ENCODE measurements at regions not wholly inside any gene's neighbourhood (a gene's known extent, or its start where the extent isn't known, plus 50 kb on each side); places are given as distances from the start of the nearest gene placed in this dataset.

DNA sequence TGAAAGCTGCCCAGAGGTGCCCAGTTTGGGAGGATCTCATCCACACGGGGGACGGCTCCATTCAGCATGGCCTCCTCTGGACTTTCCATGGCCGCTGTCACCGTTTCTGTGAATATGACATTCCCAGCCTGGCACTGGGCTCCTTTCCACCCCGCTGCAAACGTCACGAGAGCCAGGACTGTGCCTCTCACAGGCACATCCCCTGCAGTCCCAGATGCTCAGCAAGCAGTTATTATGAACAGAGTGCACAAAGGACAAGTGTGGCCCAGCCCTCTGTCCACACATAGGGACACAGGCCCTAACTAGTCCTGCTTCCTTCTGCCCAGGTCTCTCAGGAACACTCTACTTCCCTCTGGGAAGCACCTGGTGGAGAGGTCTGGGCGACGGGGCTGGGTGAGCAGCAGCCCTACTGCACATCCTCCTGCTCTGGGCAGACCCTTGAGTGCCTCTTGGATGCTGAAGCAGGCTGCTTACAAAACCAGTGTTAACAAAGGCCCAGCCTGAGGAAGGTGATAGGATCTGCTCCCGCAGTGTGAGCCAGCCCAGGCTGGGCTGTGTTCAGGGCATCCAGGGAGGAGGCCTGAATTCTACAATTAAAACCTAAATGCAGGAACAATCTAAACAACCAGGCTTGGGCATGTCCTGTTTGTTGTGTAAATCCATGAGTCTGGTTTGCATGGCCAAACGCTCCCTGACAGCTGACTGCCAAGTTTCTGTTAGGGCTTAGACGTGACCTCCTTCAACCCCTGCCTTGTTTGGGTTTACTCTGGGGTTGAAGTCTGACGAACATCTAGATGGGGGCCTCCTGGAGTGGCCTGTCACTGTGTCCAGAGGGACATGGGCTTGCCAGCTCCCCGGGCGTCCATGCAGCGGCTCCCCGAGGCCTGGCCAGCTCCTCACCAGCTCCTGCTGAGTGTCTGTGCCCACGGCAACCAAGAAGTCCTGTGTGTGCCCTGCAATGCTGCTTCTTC is 269.8 kb downstream of the GADD45G start:
- H3K9ac ChIP-seq = no peak overlapping the region
- H3K9me2 ChIP-seq = no peaks in the 10 kb centered on the region
- TF ChIP-seq, protein P1, sequence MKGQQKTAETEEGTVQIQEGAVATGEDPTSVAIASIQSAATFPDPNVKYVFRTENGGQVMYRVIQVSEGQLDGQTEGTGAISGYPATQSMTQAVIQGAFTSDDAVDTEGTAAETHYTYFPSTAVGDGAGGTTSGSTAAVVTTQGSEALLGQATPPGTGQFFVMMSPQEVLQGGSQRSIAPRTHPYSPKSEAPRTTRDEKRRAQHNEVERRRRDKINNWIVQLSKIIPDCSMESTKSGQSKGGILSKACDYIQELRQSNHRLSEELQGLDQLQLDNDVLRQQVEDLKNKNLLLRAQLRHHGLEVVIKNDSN (IDR thresholded peaks at IDR 0.05; ENCODE audit: borderline replicate concordance, low read depth) = no peak
- TF ChIP-seq YY1 (IDR thresholded peaks at IDR 0.05; ENCODE audit: low read depth) = no peak
- TF ChIP-seq FOXJ3 (CRISPR knock-in tag; IDR thresholded peaks at IDR 0.05) = no peak
- TF ChIP-seq TCF12 (IDR thresholded peaks at IDR 0.05) = no peak
- TF ChIP-seq, protein P2, sequence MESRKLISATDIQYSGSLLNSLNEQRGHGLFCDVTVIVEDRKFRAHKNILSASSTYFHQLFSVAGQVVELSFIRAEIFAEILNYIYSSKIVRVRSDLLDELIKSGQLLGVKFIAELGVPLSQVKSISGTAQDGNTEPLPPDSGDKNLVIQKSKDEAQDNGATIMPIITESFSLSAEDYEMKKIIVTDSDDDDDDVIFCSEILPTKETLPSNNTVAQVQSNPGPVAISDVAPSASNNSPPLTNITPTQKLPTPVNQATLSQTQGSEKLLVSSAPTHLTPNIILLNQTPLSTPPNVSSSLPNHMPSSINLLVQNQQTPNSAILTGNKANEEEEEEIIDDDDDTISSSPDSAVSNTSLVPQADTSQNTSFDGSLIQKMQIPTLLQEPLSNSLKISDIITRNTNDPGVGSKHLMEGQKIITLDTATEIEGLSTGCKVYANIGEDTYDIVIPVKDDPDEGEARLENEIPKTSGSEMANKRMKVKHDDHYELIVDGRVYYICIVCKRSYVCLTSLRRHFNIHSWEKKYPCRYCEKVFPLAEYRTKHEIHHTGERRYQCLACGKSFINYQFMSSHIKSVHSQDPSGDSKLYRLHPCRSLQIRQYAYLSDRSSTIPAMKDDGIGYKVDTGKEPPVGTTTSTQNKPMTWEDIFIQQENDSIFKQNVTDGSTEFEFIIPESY (IDR thresholded peaks at IDR 0.05; ENCODE audit: borderline replicate concordance, low read depth) = no peak
- ChIA-PET CTCF (interaction anchor here (0.8 to 0.9 kb wide), 2 partner anchors 12 to 272 kb away, joined by 3 to 4 read pairs; no protein-coding TSS in a partner anchor), POLR2A (no interaction called here)
- DNase-seq = peak; percentile 42
- no peaks in the 10 kb centered on the region for H3K36me3 ChIP-seq (replicated peaks in 1 of 2; ENCODE audit: control insufficient read depth in 1 of 2, insufficient read depth in 2 of 2, low read length in 1 of 2)
- peaks cover 0 to 26% of the 10 kb centered on the region in 2 experiments; a peak in 1 of 4 replicates for H3K4me1 ChIP-seq (ENCODE audit: control insufficient read depth in 1 of 2, insufficient read depth in 2 of 2, low read depth in 1 of 2, low read length in 1 of 2)
- no peaks in the 10 kb centered on the region for H3F3A ChIP-seq (replicated peaks; ENCODE audit: insufficient read depth)
- H3K79me2 ChIP-seq (ENCODE audit: insufficient read depth) = no peaks in the 10 kb centered on the region
- no peaks in the 10 kb centered on the region for H3K9me3 ChIP-seq
- H3K27me3 ChIP-seq (ENCODE audit: insufficient read depth) = no peaks in the 10 kb centered on the region
- H4K20me1 ChIP-seq (ENCODE audit: insufficient read depth) = no peaks in the 10 kb centered on the region
- 64% methylated on average over 16 of the region's 18 CpGs for WGBS (ENCODE audit: low lambda C conversion rate)
- no peak overlapping the region for H3K4me2 ChIP-seq
- no peak overlapping the region for H2AFZ ChIP-seq (ENCODE audit: low read depth)
- H3K4me3 ChIP-seq (ENCODE audit: low read depth in 2 of 2, low read length in 1 of 2) = no peak overlapping the region
- no peak overlapping the region; a peak in 1 of 4 replicates for H3K27ac ChIP-seq (ENCODE audit: low read depth in 2 of 2, low read length in 1 of 2)

DNA sequence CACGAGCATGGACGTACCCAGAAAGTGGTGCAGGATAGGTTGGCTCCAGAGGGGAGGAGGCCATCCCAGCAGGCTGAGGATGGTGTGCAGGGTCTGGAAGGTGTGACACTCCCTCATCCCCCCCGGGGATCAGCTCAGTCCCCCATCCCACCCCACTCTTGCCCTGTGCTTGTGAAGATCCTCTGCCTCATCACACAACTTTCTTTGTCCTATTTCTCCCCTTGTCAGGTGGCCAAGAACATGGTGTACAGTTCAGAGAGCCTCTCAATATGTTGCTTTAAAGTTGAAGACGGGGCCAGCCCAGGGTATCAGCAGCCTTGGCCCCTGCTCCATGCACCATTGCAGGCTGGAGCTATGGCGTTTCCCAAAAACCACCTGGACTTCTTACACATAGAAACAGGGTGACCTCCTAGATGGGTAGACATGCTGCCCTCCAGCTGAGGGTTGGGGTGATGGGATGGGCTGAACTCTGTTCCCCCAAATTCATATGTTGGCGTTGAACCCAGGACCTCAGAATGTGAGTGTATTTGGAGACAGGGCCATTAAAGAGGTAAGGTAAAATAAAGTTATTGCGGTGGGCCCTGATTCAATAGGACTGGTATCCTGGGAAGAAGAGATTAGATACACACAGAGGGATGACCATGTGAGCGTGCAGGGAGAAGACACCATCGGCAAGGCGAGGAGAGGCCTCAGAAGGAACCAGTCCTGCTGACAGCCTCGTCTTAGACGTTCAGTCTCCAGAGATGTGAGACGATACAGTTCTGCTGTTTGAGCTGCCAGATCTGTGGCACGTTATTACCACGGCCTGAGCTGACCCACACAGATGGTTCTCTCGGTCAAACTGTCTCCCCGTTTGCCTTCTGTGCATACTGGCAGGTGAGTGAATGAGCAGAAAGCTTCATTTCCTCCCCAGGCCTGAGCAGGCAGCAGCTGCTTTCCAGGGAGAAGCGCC is 272.5 kb downstream of the GADD45G start:
- no peaks in the 10 kb centered on the region for H4K20me1 ChIP-seq (ENCODE audit: insufficient read depth)
- no peak overlapping the region for H3K4me3 ChIP-seq (ENCODE audit: low read depth in 2 of 2, low read length in 1 of 2)
- no peak for TF ChIP-seq SMC3 (IDR thresholded peaks at IDR 0.05; ENCODE audit: low read depth, low read length)
- TF ChIP-seq CHD2 (IDR thresholded peaks at IDR 0.05; ENCODE audit: low read length, partially characterized antibody) = no peak
- no peak for TF ChIP-seq JUND (IDR thresholded peaks at IDR 0.05)
- H3K79me2 ChIP-seq (ENCODE audit: insufficient read depth) = no peaks in the 10 kb centered on the region
- H3K36me3 ChIP-seq (replicated peaks in 1 of 2; ENCODE audit: control insufficient read depth in 1 of 2, insufficient read depth in 2 of 2, low read length in 1 of 2) = no peaks in the 10 kb centered on the region
- no peaks in the 10 kb centered on the region for H3F3A ChIP-seq (replicated peaks; ENCODE audit: insufficient read depth)
- WGBS (ENCODE audit: low lambda C conversion rate) = 42% methylated on average over 17 of the region's 18 CpGs
- no peak for DNase-seq
- ChIA-PET POLR2A (no interaction called here), CTCF (interaction anchor here (1.8 kb wide), 1 partner anchor 274 kb away, joined by 10 read pairs; no protein-coding TSS in a partner anchor)
- no peaks in the 10 kb centered on the region for H3K9me3 ChIP-seq
- H3K4me1 ChIP-seq (ENCODE audit: control insufficient read depth in 1 of 2, insufficient read depth in 2 of 2, low read depth in 1 of 2, low read length in 1 of 2) = peaks cover 0 to 26% of the 10 kb centered on the region in 2 experiments; a peak in 1 of 4 replicates
- no peaks in the 10 kb centered on the region for H3K9me2 ChIP-seq
- H2AFZ ChIP-seq (ENCODE audit: low read depth) = no peak overlapping the region
- H3K27ac ChIP-seq (ENCODE audit: low read depth in 2 of 2, low read length in 1 of 2) = no peak overlapping the region
- no peak overlapping the region for H3K9ac ChIP-seq
- no peak overlapping the region for H3K4me2 ChIP-seq
- H3K27me3 ChIP-seq (ENCODE audit: insufficient read depth) = no peaks in the 10 kb centered on the region

Measured in SK-N-SH (cell line).